GM12874 (cell line): ENCODE measurements at regions not wholly inside any gene's neighbourhood (a gene's known extent, or its start where the extent isn't known, plus 50 kb on each side); places are given as distances from the start of the nearest gene placed in this dataset.

Experiments used
- TF ChIP-seq, protein P1 (sequence below): IDR thresholded peaks from 2 replicates; pipeline ENCODE4 v1.5.1; 2011; ENCODE audit warnings: low read depth, mild to moderate bottlenecking, control low read depth, low read length, moderate library complexity; ENCODE audit not compliant: insufficient read depth

DNA sequence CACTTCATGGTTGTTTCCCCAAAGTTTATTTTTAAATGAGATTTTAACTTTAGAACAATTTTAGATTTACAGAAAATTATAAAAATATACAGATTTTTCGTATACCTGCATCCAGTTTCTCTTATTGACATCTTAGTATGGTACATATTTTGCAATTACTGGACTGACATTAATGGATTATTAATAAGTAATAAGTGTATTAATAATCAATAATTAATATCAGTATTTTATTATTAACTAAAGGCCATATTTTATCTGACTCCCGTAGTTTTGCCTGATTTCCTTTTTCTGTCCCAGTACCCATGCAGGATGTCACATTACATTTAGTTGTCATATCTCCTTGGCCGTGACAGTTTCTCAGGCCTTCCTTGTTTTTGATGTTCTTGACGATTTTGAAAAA lies 307.0 kb downstream of the C6orf118 start:
- TF ChIP-seq, protein P1, sequence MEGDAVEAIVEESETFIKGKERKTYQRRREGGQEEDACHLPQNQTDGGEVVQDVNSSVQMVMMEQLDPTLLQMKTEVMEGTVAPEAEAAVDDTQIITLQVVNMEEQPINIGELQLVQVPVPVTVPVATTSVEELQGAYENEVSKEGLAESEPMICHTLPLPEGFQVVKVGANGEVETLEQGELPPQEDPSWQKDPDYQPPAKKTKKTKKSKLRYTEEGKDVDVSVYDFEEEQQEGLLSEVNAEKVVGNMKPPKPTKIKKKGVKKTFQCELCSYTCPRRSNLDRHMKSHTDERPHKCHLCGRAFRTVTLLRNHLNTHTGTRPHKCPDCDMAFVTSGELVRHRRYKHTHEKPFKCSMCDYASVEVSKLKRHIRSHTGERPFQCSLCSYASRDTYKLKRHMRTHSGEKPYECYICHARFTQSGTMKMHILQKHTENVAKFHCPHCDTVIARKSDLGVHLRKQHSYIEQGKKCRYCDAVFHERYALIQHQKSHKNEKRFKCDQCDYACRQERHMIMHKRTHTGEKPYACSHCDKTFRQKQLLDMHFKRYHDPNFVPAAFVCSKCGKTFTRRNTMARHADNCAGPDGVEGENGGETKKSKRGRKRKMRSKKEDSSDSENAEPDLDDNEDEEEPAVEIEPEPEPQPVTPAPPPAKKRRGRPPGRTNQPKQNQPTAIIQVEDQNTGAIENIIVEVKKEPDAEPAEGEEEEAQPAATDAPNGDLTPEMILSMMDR: no peak

DNA sequence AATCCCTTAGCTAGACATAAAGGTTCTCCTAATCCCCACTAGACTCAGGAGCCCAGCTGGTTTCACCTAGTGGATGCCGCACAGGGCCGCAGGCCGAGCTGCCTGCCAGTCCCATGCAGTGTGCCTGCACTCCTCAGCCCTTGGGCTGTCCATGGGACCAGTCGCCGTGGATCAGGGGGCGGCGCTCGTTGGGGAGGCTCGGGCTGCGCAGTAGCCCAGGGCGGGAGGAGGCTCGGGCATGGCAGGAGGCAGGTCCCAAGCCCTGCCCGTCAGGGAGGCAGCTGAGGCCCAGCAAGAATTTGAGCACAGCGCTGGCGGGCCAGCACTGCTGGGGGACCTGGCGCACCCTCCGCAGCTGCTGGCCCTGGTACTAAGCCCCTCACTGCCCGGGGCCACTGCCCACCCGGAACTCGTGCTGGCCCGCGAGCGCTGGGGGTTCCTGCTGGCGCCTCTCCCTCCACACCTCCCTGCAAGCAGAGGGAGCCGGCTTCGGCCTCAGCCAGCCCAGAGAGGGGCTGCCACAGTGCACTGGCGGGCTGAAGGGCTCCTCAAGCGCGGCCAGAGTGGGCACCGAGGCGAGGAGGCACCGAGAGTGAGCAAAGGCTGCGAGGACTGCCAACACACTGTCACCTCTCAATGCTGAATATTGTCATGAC lies 307.8 kb downstream of the C6orf118 start:
- TF ChIP-seq, protein P1: no peak

- TF ChIP-seq, protein P1: no peak
Observed at GRCh38 chr6:164998297-164998696, 311.1 kb downstream of the C6orf118 start.

DNA sequence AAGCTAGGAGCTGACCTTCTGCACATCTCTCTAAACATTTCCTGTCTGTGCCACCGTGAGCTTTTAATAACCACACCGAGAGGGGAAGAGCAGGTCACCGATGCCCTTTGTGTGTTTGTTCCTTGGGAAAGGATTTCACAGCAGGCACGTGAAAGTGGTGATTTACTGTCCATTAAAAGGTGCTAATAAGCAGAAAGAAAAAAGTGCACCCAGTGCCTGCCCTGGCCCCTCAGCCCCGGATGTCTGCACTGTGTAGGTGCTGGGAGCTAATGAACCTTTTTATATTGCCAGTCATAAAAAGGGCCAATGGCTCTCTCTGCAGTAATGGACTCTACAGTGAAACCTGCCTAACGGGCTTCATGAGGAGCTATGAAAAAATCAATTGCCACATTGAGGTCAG lies 312.6 kb downstream of the C6orf118 start:
- TF ChIP-seq, protein P1: no peak

DNA sequence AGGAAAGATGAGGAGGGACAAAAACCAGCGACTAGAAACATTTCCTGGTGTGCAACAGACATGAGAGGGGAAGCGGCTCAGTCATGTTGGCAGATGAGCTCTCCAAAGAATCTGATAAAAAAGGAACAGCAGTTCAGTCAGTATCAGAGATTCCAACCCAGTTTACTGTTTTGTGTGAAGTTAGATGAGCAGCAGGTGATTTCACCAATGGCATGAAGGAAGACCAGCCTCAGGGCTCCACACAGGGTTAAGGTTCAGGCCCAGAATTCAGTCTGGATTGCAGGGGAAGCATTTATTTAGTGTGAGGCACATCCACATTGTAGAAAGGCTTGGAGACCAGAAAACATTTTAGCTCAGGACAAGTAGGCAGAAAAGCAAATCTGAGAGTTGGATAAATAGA lies 317.8 kb downstream of the C6orf118 start:
- TF ChIP-seq, protein P1: no peak

GRCh38 chr6:164990901-164991300 lies 318.5 kb downstream of the C6orf118 start:
- TF ChIP-seq, protein P1: no peak

- TF ChIP-seq, protein P1: no peak
Observed at GRCh38 chr6:164982389-164982788, 327.0 kb downstream of the C6orf118 start.
